IPS-NIHi7 (cell line): ENCODE measurements at regions not wholly inside any gene's neighbourhood (a gene's known extent, or its start where the extent isn't known, plus 50 kb on each side); places are given as distances from the start of the nearest gene placed in this dataset.
"Not testable (repeated sequence)": the region's sequence is repeated elsewhere in the genome, so short reads cannot be mapped to it uniquely, and the experiment has no call there.

Experiments
- DNase-seq: peaks from one replicate; pipeline ENCODE4 v3.0.0; 2012; ENCODE audit warnings: mixed read lengths; ENCODE audit errors: extremely low spot score

DNA sequence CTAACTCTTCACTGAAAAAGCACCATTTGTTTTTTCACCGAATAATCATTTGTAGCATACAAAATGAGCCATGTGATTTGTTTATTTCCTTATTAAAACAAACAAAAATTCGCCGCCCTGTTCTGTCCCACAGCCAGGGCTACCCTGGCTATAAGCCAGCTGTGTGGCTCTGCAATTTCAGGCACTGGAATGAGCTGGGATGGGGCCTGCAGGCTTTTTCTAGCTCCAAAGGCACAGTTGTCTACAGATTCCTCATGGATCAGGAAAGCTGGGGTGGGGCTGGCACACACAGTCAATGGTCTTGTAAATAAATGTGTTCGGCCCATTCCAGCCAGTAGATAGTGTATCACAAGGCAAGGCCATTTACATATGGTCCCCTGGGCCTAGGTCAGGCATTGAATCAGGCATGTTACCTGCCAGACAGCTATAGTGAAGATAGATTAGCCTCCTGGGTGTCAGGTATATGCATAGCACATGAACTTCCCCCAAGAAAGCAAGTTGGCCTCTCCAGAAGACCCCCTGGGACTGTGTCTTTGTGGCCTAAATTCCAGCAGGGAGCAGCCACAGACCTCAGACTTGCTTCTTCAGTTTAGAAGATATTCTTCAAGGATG lies 608.9 kb downstream of the MAFB start:
- no peak for DNase-seq

DNA sequence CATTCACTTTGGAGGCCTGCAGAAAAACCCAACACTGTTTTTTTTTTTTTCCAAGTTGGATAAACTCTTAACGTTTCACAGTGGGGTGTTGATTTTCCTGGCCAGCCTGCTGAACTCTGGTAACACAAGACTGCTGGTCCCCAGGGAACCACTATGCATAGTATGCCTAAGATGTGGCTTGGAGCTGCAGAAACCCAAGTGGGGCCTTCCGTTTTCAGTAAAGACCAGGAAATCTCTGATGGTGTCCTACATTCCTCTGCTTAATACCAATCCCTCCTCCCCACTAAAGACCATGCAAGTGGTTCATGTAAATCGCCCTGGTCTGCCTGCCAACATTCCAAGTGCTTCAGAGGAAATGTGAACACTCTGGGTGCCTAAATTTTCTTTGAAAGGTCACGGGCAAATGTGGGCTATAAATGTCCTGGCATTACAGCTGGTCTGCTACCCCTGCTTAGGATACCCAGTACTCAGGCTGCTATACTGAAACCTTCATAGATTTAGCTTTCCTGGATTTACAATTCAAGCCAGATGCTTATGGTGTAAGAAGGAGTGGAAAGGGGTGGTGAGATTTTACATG lies 615.4 kb downstream of the MAFB start:
- peak; percentile 67 for DNase-seq

DNA sequence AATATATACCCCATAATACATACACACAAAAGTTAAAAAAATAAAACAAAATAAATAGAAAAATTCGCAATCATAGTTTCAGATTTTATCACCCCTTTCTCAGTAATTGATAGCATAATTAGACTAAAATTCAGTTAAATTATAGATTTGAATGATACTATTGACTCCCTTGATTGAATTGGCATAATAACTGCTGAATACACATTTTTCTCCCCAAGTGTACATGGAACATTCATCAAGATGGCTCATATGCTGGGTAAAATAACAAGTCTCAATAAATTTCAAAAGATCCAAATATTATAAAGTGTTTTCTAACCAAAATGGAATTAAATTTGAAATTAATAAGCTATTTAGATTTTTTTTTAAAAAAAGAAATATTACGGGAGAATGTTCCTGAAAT lies 616.1 kb downstream of the MAFB start:
- DNase-seq, result no peak

DNA sequence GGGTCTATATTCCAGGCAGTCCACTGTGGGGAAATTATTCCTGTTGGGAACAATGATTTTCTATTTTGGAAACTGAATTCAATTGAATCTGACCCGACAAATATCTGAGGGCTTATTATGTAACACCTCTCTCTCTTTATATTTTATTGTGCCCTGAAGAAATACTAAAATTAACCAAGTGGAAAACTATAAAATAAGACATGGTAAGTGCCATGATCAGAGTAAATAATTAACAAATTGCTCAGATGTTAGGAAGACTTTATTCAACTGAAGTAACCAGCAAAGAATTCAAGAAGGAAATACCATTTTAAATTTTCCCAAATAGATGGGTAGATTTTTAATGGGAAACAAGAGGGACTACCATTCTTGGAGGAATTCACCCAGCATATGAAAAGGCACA lies 632.9 kb downstream of the MAFB start:
- DNase-seq, result no peak

DNA sequence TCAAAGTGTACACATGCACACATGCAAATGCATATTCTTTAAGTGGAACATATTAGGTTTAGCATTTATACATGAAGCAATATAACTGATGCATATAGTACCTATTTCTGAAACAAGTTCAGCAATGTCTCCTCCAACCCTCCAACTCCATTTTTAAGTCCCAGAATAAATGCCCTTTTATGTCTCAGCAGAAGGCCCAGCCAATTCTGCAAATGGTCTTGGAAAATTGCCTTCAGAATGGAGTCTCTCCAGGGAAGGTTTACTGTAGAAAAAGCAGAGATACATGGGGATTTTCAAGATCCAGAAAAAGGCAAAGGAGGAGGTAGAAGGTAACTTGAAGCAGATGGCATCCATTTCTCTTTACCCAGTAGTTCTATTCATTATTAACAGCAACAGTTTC lies 633.3 kb downstream of the MAFB start:
- no peak for DNase-seq

DNA sequence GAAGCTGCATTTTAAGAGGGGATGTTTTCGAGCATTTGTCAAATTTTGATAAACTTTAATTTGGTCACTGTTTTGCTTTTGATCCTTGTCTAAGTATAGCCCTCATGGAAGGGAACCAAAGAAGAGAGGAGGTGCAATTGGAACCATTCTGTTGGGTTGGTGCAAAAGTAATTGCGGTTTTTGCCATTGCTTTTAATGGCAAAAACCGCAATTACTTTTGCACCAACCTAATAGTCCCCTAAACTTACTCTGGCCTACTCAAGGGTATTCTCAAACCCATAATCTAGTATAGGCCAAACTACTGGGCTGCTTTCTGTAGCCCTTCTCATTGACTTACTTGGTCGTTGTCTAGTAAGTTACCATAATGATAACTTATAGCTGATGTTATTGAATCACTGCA lies 634.7 kb downstream of the MAFB start:
- DNase-seq, result no peak

DNA sequence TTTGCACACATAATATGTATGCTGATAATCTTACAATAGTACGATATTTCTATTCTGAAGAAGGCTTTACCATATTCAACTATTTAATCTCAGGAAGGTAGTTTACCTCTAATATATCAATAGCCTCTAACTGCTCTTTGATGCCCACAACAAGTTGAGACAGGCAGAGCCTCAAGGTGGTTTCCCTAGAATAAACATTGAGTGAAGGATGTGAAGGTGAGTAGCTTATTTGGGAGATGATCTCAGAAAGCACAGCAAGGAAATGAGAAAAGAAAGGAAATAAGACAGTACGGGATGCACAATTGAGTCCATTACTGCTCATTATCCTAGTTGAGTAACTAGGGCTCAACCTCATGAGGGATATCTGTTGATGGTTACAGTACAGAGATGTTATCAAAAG lies 638.4 kb downstream of the MAFB start:
- no peak for DNase-seq

DNA sequence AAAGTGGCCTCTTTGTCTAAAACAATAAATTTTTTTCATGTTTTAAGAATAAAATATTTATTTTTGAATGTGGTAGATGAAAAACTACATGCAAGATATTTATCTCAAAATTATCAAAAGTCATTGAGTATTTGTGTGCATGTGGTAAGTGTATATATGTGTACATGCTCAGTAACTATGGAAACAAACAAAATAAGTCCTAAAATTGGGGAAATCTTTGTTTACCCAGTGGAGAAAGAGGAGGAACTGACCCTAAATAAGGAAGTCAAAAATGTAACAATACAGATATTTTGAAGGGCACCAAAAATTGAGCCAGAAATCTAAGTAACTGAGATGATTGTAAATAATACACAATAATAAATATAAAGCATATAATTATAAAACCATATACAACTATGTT lies 639.2 kb downstream of the MAFB start:
- no peak for DNase-seq

DNA sequence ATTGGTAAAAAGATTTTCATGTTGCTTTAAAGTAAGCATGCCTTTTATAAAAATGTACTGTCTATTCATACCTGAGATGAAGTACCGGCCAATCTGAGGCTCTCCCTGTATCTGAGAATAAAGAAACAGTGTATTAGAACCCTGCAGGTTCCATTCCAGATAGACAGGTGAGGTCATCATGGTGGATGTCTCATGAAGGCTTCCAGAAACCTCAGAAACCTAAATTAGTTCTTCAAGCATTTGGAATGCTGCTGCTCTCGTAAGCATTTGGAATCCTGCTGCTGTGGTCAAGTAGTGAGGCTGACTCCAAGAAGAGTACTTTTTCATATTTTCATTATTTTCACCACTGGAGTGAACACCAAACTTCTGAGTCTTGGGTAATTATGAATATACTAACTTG lies 642.3 kb downstream of the MAFB start:
- DNase-seq, result no peak

DNA sequence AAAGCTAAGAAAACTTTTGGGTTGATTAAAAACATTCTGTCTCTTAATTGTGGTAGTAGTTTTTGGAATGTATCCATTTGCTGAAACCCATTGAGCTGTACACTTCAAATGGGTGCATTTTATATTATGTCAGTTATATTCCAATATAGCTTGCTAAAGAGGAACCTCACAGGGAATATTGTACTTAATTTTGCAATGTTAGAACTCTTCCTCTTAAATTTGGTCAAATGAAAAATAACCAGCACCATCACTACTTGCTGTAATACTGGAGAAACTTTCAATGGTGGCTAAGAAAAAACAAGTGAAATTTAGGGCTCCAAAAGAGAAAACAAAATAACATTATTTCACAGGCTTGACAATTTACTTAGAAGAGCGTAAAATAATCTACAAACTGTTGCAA lies 651.5 kb downstream of the MAFB start:
- no peak for DNase-seq

DNA sequence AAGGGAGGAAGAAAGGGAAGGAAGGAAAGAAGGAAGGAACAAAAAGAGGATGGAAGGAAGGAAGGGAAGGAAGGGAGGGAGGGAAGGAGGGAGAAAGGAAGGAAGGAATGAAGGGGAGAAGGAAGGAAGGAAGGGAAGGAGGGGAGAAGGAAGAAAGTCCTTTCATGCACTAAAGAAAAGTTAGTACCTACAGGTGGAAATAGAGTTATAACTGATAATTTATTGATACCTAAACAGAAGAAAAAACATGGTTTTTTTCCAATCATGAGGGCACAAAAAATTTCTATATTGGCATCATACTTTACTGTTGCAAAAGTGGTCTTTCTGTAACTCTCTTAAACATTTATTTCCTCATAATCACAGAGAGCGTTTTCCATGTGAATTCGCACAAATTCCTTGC lies 659.4 kb downstream of the MAFB start:
- DNase-seq, result no peak

DNA sequence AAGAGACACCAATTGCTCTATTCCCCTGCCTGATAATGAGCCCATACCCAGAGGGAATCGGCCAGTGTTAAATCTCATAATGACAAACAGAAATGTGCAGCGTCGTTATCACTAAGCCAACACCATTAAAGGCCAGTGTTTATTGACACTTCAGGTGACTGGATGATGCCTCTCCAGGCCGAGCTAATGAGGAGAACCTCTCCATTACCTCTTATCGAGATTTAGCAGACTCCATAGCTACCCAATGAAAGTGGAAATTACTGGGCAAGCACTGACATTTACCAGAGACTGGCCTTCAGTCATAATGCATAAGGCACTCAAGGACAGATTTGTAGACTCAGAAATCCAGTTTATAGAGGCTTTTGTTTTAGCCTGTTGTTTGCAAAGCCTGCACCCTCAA lies 669.5 kb downstream of the MAFB start:
- DNase-seq, result no peak

DNA sequence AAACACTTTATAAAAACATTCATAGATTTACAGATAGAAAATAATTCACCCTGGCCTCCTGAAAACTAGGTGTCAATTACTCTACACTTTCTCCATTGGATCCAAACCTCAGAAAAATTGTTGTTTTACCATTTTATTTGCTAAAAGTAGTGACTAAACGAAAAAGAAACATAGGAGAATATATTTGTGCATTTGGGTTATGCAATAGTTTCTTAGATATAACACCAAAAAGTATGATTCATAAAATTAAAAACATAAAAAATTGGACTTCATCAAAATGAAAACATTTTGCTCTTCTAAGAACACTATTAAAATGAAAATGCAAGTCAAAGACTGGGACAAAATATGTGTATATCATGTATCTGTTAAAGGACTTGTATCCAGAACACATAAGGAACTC lies 671.3 kb downstream of the MAFB start:
- no peak for DNase-seq

DNA sequence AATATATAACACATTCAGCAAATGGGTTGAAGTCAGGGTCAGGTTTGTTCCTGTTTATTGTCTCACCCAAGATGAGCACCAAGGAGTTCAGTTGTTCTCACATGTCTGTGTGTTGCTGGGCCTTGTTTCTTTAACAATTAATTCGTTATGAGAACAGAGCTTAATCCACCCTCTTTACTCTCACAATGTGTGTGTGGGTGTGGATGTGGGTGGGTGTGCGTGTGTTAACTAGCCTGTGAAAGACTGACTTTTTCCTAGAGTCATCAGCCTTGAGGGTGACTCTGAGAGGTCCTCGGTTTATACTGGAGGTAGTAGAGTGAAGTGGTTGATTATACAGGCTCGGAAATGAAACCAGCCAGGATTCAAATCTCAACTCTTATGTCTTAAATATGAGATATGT lies 672.1 kb downstream of the MAFB start:
- no peak for DNase-seq

DNA sequence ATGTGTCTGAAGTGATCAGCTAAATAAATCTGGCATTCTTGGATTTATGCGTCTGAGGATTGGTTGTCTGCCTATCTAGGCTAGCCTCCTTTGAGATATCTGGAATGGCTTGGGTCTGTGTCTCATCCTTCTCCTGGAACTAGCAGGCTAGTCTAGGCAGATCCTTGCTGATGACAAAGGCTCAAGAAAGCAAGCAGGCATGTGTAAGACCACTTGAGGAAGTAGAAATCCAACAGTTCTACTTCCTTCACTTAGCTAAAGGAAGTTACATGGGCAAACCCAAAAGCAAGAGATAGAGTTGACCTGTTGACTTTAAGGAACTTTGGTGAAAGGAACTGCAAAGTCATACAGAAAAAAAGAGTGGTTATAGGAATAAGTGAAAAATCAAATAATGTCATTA lies 672.6 kb downstream of the MAFB start:
- DNase-seq, result no peak

DNA sequence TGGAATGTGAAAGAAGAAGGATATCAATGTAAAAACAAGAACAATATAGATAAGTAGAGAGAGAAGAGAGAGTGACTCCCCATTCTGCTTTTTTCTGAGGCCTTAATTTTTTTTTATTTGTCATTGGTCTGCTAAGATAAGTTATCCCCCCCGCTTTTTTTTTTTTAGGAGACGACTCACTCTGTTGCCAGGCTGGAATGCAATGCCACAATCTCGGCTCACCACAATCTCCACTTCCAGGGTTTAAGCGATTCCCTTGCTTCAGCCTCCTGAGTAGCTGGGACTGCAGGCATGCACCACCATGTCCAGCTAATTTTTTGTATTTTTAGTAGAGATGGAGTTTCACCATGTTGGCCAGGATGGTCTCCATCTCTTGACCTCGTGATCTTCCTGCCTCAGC lies 677.0 kb downstream of the MAFB start:
- not testable (repeated sequence) for DNase-seq

DNA sequence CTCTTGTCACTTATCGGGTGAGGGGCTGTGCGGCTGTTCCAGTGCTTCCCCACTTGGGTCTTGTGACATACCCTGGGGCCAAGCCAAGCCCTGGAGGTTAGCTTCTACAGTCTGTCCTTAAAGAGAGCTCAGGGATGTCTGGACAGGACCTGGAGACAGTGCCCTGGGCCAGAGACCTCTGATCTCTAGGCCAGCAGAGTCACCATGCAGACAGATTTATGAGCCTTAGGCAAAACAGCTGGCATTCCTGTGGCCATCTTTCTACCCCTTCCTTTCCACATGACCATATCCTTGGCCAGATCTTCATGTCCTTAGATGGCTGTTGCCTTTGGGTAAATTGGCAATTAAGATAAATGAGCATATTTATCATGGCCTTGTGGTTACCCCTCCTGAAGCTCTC lies 678.6 kb downstream of the MAFB start:
- no peak for DNase-seq

DNA sequence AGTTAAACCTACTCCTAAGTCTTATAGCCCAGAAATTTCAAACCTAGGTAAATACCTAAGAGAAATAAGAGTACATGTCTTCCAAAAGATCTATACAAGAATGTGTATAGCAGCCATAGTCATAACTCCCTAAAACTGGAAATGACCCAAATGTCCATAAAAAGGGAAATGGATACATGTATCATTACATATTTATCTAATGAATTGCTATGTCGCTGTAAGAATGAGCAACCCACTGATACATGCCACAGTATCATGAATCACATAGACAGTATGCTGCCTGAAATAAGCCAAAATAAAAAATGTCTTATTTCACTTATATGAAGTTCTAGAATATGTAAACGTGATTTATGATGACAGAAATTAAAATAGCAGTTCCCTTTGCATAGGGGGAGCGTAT lies 679.5 kb downstream of the MAFB start:
- no peak for DNase-seq

DNA sequence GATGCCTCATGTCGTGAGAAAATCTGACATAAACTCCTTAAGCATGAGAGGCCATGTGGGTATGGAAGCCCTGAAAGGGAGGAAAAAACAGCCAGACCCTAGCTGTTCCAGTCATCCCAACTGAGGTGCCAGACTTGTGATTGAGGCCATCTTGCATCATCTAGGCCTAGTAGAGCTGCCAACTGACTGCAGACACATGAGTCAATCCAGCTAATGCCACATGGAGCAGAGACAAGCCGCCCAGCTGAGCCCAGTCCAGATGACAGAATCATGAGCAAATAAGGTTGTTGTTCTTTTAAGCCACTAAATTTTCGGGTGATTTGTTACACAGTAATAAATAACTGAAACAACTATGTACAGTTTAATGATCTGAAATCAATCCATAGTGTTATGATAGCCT lies 680.9 kb downstream of the MAFB start:
- DNase-seq, result no peak

DNA sequence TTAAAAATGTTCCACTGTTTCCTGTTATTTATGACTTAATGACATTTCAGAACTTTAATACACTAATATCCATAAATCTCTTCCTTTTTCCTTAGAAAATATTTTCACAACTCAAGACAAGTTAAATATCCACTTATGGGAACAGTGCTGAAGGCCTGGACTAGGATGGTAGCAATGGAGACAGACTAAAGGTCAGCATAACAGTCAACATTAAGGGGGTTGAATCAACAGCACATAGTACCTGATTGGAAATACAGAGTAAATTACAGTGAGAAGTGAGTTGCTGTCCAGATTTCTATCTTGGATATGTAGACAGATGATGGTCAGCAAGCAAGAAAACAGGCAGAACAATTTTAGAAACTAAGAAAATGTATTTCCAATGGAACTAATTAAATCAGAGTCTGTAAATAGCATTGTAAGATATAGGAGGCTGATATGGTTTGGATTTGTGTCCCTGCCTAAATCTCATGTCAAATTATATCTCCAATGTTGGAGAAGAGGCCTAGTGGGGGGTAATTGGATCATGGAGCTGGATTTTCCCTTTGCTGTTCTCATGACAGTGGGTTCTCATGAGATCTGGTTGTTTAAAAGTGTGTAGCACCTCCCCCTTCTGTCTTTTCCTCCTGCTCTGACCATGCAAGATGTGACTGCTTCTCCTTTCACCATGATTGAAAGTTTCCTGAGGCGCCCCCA lies 682.7 kb downstream of the MAFB start:
- no peak for DNase-seq

DNA sequence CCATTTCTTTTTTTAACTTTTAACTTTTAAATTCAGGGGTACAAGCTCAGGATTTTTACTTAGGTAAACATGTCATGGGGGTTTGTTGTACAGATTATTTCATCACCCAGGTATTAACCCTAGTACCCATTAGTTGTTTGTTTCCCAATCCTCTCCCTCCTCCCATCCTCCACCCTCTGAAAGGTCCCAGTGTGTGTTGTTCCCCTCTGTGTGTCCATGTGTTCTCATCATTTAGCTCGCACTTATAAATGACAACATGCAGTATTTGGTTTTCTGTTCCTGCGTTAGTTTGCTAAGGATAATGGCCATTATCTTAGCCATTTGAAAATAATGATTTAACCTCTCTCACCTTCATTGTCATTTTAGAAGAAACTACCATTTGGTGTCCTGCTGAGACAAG lies 684.9 kb downstream of the MAFB start:
- DNase-seq, result not testable (repeated sequence)

DNA sequence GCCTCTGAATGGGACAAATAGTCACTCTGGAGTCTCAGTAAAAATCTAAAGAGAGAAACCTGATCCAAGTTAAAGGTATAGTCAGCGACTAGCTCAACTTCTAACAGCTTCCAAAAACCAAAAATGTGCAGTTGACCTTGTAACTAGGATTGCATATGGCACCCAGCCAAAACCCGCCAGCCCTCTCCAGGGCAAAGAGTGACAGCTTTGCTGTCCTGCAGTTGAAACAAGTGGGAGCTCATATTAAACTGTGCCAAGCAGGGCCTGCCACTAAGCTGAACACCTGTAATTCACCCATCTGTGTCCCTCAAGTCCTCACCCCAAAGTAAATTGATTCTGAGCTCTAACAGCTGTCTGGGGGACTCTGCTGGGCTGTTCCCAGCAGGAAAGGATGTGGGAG lies 695.3 kb downstream of the MAFB start:
- DNase-seq, result no peak

DNA sequence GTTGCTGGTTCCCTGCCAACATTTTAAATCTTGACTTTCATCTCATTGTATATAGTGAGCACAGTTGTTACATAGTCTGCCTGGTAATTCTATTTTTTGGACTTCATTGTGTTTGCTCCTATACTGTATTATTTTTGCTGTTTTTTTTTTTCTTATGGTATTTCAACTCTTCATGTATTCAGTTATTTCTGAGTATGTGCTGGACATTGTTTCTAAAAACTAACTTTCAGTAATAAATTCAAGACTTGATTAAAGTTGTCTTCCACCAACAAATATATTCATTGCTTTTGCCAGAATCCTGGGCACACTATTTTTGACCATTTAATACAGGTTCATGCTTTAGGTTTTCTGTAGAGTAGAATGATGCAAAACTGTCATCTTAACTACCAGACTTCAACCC lies 698.3 kb downstream of the MAFB start:
- no peak for DNase-seq

DNA sequence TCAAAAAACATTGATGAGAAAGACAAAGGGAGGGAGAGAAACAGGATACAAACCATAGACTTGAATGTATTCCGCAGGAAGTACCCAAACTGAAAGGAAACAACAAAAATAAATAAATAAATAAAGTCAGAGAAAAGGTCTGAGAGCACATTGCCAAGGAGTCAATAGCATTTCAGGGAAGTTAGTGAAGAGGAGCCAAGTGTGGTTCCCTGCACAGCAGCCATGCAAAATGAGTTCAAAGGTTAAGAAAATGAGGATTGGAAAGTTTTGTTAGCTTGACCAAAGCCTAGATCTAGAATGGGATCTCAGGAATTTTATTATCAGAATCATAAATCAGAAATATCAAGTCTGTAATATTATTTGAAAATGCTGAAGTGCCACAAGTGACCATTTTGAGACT lies 700.0 kb downstream of the MAFB start:
- DNase-seq, result no peak
